Thyroid gland (tissue), 4 donors: ENCODE measurements at regions not wholly inside any gene's neighbourhood (a gene's known extent, or its start where the extent isn't known, plus 50 kb on each side); places are given as distances from the start of the nearest gene placed in this dataset.

Experiments used
- DNase-seq, 2 donors: peaks; one replicate each; pipeline ENCODE4 v3.0.0-alpha.2; 2019
- H3K27ac ChIP-seq, 3 donors: fragments of 200-600 bp; sonication (generic); 1 replicate in 2 of 3; 2 replicates in 1 of 3; pipeline ENCODE4 v1.5.1; 2016 to 2019; ENCODE audit warnings: mild to moderate bottlenecking in 1 of 3, moderate library complexity in 1 of 3
- H3K27me3 ChIP-seq: fragments of 200-600 bp; sonication (generic); one replicate; pipeline ENCODE4 v1.5.1; 2019
- H3K36me3 ChIP-seq, 2 donors: fragments of 200-600 bp; sonication (generic); one replicate each; pipeline ENCODE4 v1.5.1; 2016 to 2019
- H3K4me1 ChIP-seq, 2 donors: fragments of 200-600 bp; sonication (generic); one replicate each; pipeline ENCODE4 v1.5.1; 2017 to 2019
- H3K4me3 ChIP-seq, 3 donors: fragments of 200-600 bp; sonication (generic); replicated peaks in 1 of 3; 1 replicate in 2 of 3; 2 replicates in 1 of 3; pipeline ENCODE4 v1.5.1; 2016; ENCODE audit warnings: mild to moderate bottlenecking in 1 of 3
- H3K9me3 ChIP-seq: fragments of 200-600 bp; sonication (generic); one replicate; pipeline ENCODE4 v1.5.1; 2017
- CTCF ChIP-seq, 6 experiments: fragments of 200-600 bp in 3 of 6; fragments of 450-650 bp in 3 of 6; sonication (generic) in 3 of 6; IDR thresholded peaks; one replicate each; pipeline ENCODE4 v1.5.1; 2016 to 2019; ENCODE audit warnings: antibody characterized with exemption in 6 of 6, mild to moderate bottlenecking in 2 of 6, inconsistent platforms in 1 of 6, moderate library complexity in 1 of 6
- POLR2A ChIP-seq, 2 donors: fragments of 450-650 bp; IDR thresholded peaks; one replicate each; pipeline ENCODE4 v1.6.1; 2017; ENCODE audit warnings: antibody characterized with exemption in 2 of 2, mild to moderate bottlenecking in 2 of 2, moderate library complexity in 1 of 2
- WGBS, 2 donors: methylation state at CpG; one replicate each; pipeline ENCODE4 v1.1.5; 2017; 5-methylcytosine and 5-hydroxymethylcytosine counted together
- intact Hi-C: fragments of 100-400 bp; cut with DNase I; formaldehyde crosslinking; loops from one replicate; pipeline ENCODE4 v1.15.1; 2023

GRCh38 chr1:168391851-168392681 lies 111.4 kb downstream of the TBX19 start:
- 60 to 62% methylated on average over 8 of the region's 8 CpGs for WGBS, 2 donors
- H3K36me3 ChIP-seq, result no peaks in the 10 kb centered on the region
- no peak overlapping the region for H3K4me3 ChIP-seq
- no peak for DNase-seq
- no peaks in the 10 kb centered on the region for H3K9me3 ChIP-seq
- H3K27me3 ChIP-seq, result no peaks in the 10 kb centered on the region
- no peak overlapping the region for H3K27ac ChIP-seq
- no peak for TF ChIP-seq CTCF (IDR thresholded peaks at IDR 0.05)
- no peak for TF ChIP-seq POLR2A (IDR thresholded peaks at IDR 0.05)
- intact Hi-C loops, result no loop called here
- H3K4me1 ChIP-seq, result no peaks in the 10 kb centered on the region

- no peak for DNase-seq
- intact Hi-C loops, result no loop called here
Measured at GRCh38 chr1:168390271-168390670, 109.6 kb downstream of the TBX19 start.

GRCh38 chr1:168387781-168388760 lies 107.4 kb downstream of the TBX19 start:
- intact Hi-C loops, result no loop called here

More at GRCh38 chr1:168390271-168390670, 109.6 kb downstream of the TBX19 start:
- H3K9me3 ChIP-seq, result no peaks in the 10 kb centered on the region
- no peaks in the 10 kb centered on the region for H3K4me1 ChIP-seq
- 88 to 93% methylated on average over 2 of the region's 2 CpGs for WGBS, 2 donors
- no peaks in the 10 kb centered on the region for H3K27me3 ChIP-seq
- TF ChIP-seq CTCF (IDR thresholded peaks at IDR 0.05) (no peak), POLR2A (IDR thresholded peaks at IDR 0.05) (no peak)
- no peak overlapping the region for H3K27ac ChIP-seq
- H3K4me3 ChIP-seq, result no peak overlapping the region
- no peaks in the 10 kb centered on the region for H3K36me3 ChIP-seq

GRCh38 chr1:168386949-168387586 lies 106.4 kb downstream of the TBX19 start:
- Histone ChIP-seq H3K36me3 (no peaks in the 10 kb centered on the region), H3K27me3 (no peaks in the 10 kb centered on the region), H3K27ac (no peak overlapping the region), H3K4me1 (no peaks in the 10 kb centered on the region), H3K4me3 (no peak overlapping the region), H3K9me3 (no peaks in the 10 kb centered on the region)
- intact Hi-C loops, result no loop called here
- WGBS, 2 donors, result 33 to 43% methylated on average over 21 to 23 of the region's 25 CpGs
- TF ChIP-seq CTCF (IDR thresholded peaks at IDR 0.05) (no peak), POLR2A (IDR thresholded peaks at IDR 0.05) (no peak)
- DNase-seq, result peak; percentile 68 to 72

More at GRCh38 chr1:168387781-168388760, 107.4 kb downstream of the TBX19 start:
- H3K4me3 ChIP-seq, result no peak overlapping the region
- H3K27me3 ChIP-seq, result no peaks in the 10 kb centered on the region
- DNase-seq, result no peak
- TF ChIP-seq POLR2A (IDR thresholded peaks at IDR 0.05), result no peak
- no peak for TF ChIP-seq CTCF (IDR thresholded peaks at IDR 0.05)
- no peak overlapping the region for H3K27ac ChIP-seq
- no peaks in the 10 kb centered on the region for H3K4me1 ChIP-seq
- no peaks in the 10 kb centered on the region for H3K36me3 ChIP-seq
- H3K9me3 ChIP-seq, result no peaks in the 10 kb centered on the region
- 64 to 73% methylated on average over 5 of the region's 5 CpGs for WGBS, 2 donors
